Right atrium auricular region (tissue), 2 donors: ENCODE measurements at regions not wholly inside any gene's neighbourhood (a gene's known extent, or its start where the extent isn't known, plus 50 kb on each side); places are given as distances from the start of the nearest gene placed in this dataset.
"Not testable (repeated sequence)": the region's sequence is repeated elsewhere in the genome, so short reads cannot be mapped to it uniquely, and the experiment has no call there.

Experiments used
- DNase-seq: peaks from one replicate; pipeline ENCODE4 v3.0.0-alpha.2; 2019; ENCODE audit warnings: low spot score
- H3K27ac ChIP-seq, 2 donors: fragments of 200-600 bp; sonication (generic); 1 replicate in 1 of 2; 2 replicates in 1 of 2; pipeline ENCODE4 v1.5.1; 2016 to 2019
- H3K27me3 ChIP-seq, 2 donors: fragments of 200-600 bp; sonication (generic); one replicate each; pipeline versions ENCODE4 v1.5.1 to v1.6.0; 2017 to 2019
- H3K36me3 ChIP-seq: fragments of 200-600 bp; sonication (generic); one replicate; pipeline ENCODE4 v1.5.1; 2016
- H3K4me1 ChIP-seq, 2 donors: fragments of 200-600 bp; sonication (generic); one replicate each; pipeline versions ENCODE4 v1.5.1 to v1.6.0; 2017 to 2019
- H3K4me3 ChIP-seq, 2 donors: fragments of 200-600 bp; sonication (generic); 1 replicate in 1 of 2; 2 replicates in 1 of 2; pipeline ENCODE4 v1.5.1; 2017 to 2019; ENCODE audit warnings: mild to moderate bottlenecking in 1 of 2, moderate library complexity in 1 of 2
- H3K9me3 ChIP-seq, 2 donors: fragments of 200-600 bp; sonication (generic); one replicate each; pipeline ENCODE4 v1.5.1; 2019
- TF ChIP-seq, protein P1 (sequence below), 2 donors: fragments of 200-600 bp; sonication (generic); IDR thresholded peaks; one replicate each; pipeline ENCODE4 v1.5.1; 2019; ENCODE audit warnings: antibody characterized with exemption in 2 of 2

DNA sequence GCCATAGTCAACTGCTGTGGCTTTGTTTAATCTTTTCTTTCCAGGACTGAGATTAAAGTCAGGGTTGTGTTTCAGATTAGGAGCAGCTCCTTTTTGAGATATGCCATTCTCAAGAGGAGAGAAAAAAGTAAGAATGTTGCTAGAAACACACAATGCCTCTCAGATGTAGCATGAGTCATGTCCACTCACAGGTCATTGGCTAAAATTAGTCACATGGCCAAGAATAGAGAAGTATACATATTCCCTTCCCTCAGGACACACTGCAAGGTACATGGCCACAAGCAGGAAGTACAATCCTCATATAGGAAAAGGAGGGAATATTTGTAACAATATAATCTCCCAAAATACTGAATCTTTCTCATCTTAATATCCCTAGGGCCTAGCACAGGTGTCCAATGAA, 141.9 kb upstream of the PTBP2 start:
- H3K4me1 ChIP-seq = no peaks in the 10 kb centered on the region
- no peak overlapping the region for H3K27ac ChIP-seq
- no peaks in the 10 kb centered on the region for H3K9me3 ChIP-seq
- TF ChIP-seq, protein P1, sequence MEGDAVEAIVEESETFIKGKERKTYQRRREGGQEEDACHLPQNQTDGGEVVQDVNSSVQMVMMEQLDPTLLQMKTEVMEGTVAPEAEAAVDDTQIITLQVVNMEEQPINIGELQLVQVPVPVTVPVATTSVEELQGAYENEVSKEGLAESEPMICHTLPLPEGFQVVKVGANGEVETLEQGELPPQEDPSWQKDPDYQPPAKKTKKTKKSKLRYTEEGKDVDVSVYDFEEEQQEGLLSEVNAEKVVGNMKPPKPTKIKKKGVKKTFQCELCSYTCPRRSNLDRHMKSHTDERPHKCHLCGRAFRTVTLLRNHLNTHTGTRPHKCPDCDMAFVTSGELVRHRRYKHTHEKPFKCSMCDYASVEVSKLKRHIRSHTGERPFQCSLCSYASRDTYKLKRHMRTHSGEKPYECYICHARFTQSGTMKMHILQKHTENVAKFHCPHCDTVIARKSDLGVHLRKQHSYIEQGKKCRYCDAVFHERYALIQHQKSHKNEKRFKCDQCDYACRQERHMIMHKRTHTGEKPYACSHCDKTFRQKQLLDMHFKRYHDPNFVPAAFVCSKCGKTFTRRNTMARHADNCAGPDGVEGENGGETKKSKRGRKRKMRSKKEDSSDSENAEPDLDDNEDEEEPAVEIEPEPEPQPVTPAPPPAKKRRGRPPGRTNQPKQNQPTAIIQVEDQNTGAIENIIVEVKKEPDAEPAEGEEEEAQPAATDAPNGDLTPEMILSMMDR (IDR thresholded peaks at IDR 0.05) = no peak
- no peak overlapping the region for H3K4me3 ChIP-seq
- H3K27me3 ChIP-seq = no peaks in the 10 kb centered on the region
- no peak for DNase-seq
- H3K36me3 ChIP-seq = no peaks in the 10 kb centered on the region

DNA sequence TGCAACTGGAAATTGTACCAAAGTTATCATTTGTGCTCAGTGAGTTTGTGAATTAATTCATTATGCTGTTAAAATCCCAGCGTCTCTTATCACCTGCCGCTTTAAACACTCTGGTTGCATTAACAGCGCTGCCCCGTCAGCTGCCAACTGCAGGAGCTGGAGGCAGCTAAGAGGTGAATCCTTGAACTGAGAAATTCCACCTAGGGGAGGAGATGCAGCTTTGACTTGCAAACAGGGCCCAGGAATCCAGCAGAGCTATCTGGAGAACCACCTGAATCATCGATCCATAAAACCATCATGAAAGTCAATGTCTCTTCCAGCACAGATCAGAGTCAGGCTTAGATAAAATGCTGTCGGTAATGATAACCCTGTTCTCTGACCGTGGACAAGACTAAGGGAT, 140.7 kb upstream of the PTBP2 start:
- Histone ChIP-seq H3K27ac (no peak overlapping the region), H3K27me3 (no peaks in the 10 kb centered on the region)

DNA sequence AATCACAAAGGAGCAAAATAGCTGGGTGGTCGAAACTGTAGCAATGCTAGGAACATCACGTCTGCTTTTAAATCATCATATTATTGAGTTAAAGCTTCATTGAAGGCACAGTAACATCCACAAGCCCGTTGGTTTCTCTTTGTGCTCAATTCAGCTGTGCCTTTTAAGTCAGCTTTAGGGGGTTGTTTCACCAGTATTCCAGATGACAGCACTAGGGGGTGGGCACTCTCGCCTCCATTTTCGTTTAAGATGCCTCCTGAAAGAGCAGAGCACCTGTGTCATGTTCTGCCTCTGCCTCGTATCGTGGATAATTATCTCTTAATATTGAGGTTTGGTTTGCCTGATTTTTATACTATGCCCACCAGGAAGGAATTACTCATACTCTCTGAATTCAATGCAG, 139.8 kb upstream of the PTBP2 start:
- no peak overlapping the region for H3K27ac ChIP-seq
- H3K4me3 ChIP-seq = no peak overlapping the region
- DNase-seq = no peak
- H3K27me3 ChIP-seq = no peaks in the 10 kb centered on the region
- H3K4me1 ChIP-seq = no peaks in the 10 kb centered on the region
- H3K36me3 ChIP-seq = no peaks in the 10 kb centered on the region
- no peaks in the 10 kb centered on the region for H3K9me3 ChIP-seq
- TF ChIP-seq, protein P1 (IDR thresholded peaks at IDR 0.05) = no peak

More for the DNA sequence above, 140.7 kb upstream of the PTBP2 start:
- H3K4me1 ChIP-seq = no peaks in the 10 kb centered on the region
- TF ChIP-seq, protein P1 (IDR thresholded peaks at IDR 0.05) = no peak
- no peaks in the 10 kb centered on the region for H3K36me3 ChIP-seq
- H3K9me3 ChIP-seq = no peaks in the 10 kb centered on the region
- no peak for DNase-seq
- H3K4me3 ChIP-seq = no peak overlapping the region

DNA sequence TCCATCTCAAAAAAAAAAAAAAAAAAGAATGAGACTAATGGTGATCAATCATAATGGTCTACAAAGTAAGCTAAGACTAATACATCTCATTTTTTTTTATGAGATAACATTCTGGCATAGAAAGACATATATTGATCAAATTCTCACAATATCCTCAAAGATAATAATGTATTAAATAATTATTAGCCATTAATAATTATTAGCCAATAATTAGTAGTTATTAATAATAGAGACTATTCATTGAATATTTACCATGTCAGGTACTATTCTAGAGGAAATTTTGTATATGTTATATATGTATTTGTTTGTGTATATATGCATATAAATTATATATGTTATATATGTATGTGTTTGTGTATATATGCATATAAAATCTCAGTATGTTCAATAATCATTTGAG, 137.7 kb upstream of the PTBP2 start:
- Histone ChIP-seq H3K9me3 (no peaks in the 10 kb centered on the region), H3K4me1 (no peaks in the 10 kb centered on the region), H3K27ac (no peak overlapping the region), H3K27me3 (no peaks in the 10 kb centered on the region), H3K4me3 (no peak overlapping the region), H3K36me3 (no peaks in the 10 kb centered on the region)
- TF ChIP-seq, protein P1 (IDR thresholded peaks at IDR 0.05) = no peak
- DNase-seq = no peak

DNA sequence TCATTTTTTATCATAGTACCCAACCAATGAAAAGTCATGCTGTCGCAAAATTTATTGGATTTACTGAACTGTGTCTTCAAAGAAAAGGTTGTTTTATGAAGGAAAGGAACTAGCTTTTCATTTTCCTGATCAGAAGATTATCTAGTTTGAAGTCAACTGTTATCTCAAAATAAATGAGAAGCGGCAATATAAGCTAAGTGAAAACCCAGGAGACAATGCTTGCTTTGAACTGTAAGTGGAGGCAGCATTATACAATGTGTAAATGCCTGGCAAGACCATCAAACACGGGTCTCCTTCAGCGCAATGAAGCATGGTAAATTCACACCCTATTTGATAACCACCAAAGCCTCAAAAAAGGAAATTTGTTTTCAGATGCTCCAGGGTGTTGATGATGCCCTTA, 134.4 kb upstream of the PTBP2 start:
- H3K4me3 ChIP-seq = no peak overlapping the region
- no peaks in the 10 kb centered on the region for H3K27me3 ChIP-seq
- DNase-seq = no peak
- TF ChIP-seq, protein P1 (IDR thresholded peaks at IDR 0.05) = no peak
- H3K36me3 ChIP-seq = no peaks in the 10 kb centered on the region
- H3K4me1 ChIP-seq = no peaks in the 10 kb centered on the region
- H3K27ac ChIP-seq = no peak overlapping the region
- no peaks in the 10 kb centered on the region for H3K9me3 ChIP-seq

DNA sequence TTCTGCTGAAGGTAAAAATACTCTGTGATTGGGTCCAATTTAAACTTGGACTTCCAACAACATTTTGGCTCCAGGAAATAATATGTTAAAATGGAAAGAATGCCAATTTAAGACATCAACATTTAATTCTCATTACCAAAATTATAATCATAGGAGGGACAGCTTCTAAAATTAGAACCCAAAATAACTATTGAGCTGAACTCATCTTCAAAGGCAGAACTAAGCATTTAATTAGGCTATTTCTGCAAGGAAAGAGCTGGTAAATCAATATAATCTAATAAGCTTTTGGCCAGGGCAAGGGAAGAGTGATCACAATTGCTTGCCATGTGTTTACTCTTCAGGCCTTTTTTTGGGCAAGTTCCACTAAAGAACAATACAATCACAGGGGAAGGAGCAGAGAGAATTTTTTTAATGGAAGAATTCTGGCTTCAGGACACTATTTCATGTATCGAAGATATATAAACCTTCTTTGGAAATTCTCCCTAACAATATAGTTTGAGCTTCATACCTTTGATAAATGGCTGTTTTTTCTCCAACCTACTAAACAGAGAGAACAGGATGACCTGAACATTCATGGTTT, 133.1 kb upstream of the PTBP2 start:
- Histone ChIP-seq H3K27me3 (no peaks in the 10 kb centered on the region), H3K4me1 (no peaks in the 10 kb centered on the region), H3K27ac (no peak overlapping the region), H3K36me3 (no peaks in the 10 kb centered on the region), H3K9me3 (no peaks in the 10 kb centered on the region), H3K4me3 (no peak overlapping the region)
- no peak for DNase-seq
- TF ChIP-seq, protein P1 (IDR thresholded peaks at IDR 0.05) = no peak

DNA sequence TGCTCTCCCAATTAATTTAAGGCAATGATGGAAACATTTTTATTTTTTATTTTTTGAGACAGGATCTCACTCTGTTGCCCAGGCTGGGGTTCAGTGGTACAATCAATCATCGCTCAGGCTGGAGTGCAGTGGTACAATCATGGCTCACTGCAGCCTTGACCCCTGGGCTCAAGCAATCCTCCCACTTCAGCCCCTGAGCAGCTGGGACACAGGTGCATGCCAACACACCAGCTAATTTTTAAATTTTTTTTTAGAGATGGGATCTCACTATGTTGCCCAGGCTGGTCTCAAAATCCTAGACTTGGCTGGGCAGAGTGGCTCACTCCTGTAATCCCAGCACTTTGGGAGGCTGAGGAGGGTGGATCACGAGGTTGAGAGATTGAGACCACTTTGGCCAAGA, 126.1 kb upstream of the PTBP2 start:
- H3K27ac ChIP-seq, H3K27me3 ChIP-seq, H3K4me3 ChIP-seq, H3K9me3 ChIP-seq, H3K4me1 ChIP-seq, H3K36me3 ChIP-seq, DNase-seq: not testable (repeated sequence)
